ENCODE measurements at regions not wholly inside any gene's neighbourhood (a gene's known extent, or its start where the extent isn't known, plus 50 kb on each side); places are given as distances from the start of the nearest gene placed in this dataset.

- H3K4me2 ChIP-seq (ENCODE audit: low read depth, low read length), result no peak overlapping the region
- dilution Hi-C loops (cut with HindIII; ENCODE audit: low sequenced_read_pairs, unreplicated experiment) (no loop called here), intact Hi-C loops (cut with micrococcal nuclease) (no loop called here), in situ Hi-C loops (cut with MboI; ENCODE audit: low sequenced_read_pairs) (no loop called here)
- no peak overlapping the region for H2BK5ac ChIP-seq (ENCODE audit: low read depth, low read length, poor library complexity, severe bottlenecking)
- no peak overlapping the region for H4K8ac ChIP-seq (ENCODE audit: low read depth in 2 of 2, low read length in 2 of 2)
- ATAC-seq (ENCODE audit: low read depth) (no peak), DNase-seq (no peak)
- no peak overlapping the region for H2BK15ac ChIP-seq (ENCODE audit: low read depth, low read length)
- no peak overlapping the region for H3K27ac ChIP-seq (ENCODE audit: insufficient read depth, low read length)
- POLR2A ChIA-PET (ENCODE audit: unreplicated experiment), result no interaction called here
- H2BK120ac ChIP-seq (ENCODE audit: low read depth, low read length), result no peak overlapping the region
- TF ChIP-seq BHLHE40 (IDR thresholded peaks at IDR 0.05; ENCODE audit: low read depth, low read length) (no peak), CTCF (conservative IDR thresholded peaks at IDR 0.05; ENCODE audit: low read depth, low read length) (no peak), RFX5 (IDR thresholded peaks at IDR 0.05; ENCODE audit: low read depth, low read length) (no peak), FOS (IDR thresholded peaks at IDR 0.05; ENCODE audit: low read depth, low read length) (no peak), CEBPB (IDR thresholded peaks at IDR 0.05; ENCODE audit: low read depth, low read length) (no peak), SMC3 (IDR thresholded peaks at IDR 0.05; ENCODE audit: low read depth, low read length) (no peak), RAD21 (IDR thresholded peaks at IDR 0.05; ENCODE audit: low read length) (no peak), USF2 (IDR thresholded peaks at IDR 0.05; ENCODE audit: low read depth, low read length) (no peak), CHD1 (IDR thresholded peaks at IDR 0.05; ENCODE audit: low read depth, low read length) (no peak), MAZ (IDR thresholded peaks at IDR 0.05; ENCODE audit: borderline replicate concordance, low read depth, low read length) (no peak), POLR2A (IDR thresholded peaks at IDR 0.05; ENCODE audit: low read depth, low read length) (no peak), ELK1 (IDR thresholded peaks at IDR 0.05; ENCODE audit: borderline replicate concordance, low read depth, low read length) (no peak), MAFK (IDR thresholded peaks at IDR 0.05; ENCODE audit: low read depth, low read length) (no peak), RCOR1 (IDR thresholded peaks at IDR 0.05; ENCODE audit: insufficient replicate concordance, low read length) (no peak), MXI1 (IDR thresholded peaks at IDR 0.05; ENCODE audit: borderline replicate concordance, low read depth, low read length) (no peak), NFE2L2 (IDR thresholded peaks at IDR 0.05; ENCODE audit: low read depth, low read length) (no peak)
- H3K27me3 ChIP-seq (ENCODE audit: control insufficient read depth, insufficient read depth, low read length), result no peaks in the 10 kb centered on the region
- H3K18ac ChIP-seq (ENCODE audit: low read depth, low read length), result no peak overlapping the region
- 40% methylated on average over 1 of the region's 8 CpGs; no CpG with 5 or more reads in 1 of the 2 experiments for WGBS, 2 experiments (ENCODE audit: extremely low coverage in 2 of 2, insufficient read length in 1 of 2)
- H4K5ac ChIP-seq (ENCODE audit: low read depth, low read length), result no peak overlapping the region
- BruUV-seq (replicated peaks), result no TSS peak
- no peak overlapping the region for H2AK5ac ChIP-seq (ENCODE audit: low read depth, low read length)
- H2AK9ac ChIP-seq (replicated peaks; ENCODE audit: low read depth, low read length, poor library complexity), result no peak overlapping the region
- H3K4ac ChIP-seq (ENCODE audit: low read depth, low read length), result no peak overlapping the region
- H3K14ac ChIP-seq (replicated peaks; ENCODE audit: low read depth, low read length), result no peak overlapping the region
- no peak overlapping the region for H3K4me3 ChIP-seq (ENCODE audit: insufficient read depth, low read depth, low read length)
- no peak overlapping the region for H3K23ac ChIP-seq (ENCODE audit: low read depth, low read length)
- no peaks in the 10 kb centered on the region for H3K4me1 ChIP-seq (ENCODE audit: control insufficient read depth, insufficient read depth, low read length)
- no peaks in the 10 kb centered on the region for H3K36me3 ChIP-seq (ENCODE audit: control insufficient read depth, insufficient read depth, low read length)
- H3K9me1 ChIP-seq (ENCODE audit: insufficient read depth, low read length), result no peaks in the 10 kb centered on the region
- no peak overlapping the region for H3K56ac ChIP-seq (ENCODE audit: extremely low read depth, insufficient read depth, low read length)
- no peak overlapping the region for H2AFZ ChIP-seq (replicated peaks; ENCODE audit: low read length, poor library complexity)
- H2BK20ac ChIP-seq (ENCODE audit: low read depth, low read length), result no peak overlapping the region
- no peaks in the 10 kb centered on the region for H4K20me1 ChIP-seq (ENCODE audit: insufficient read depth, low read length)
- peaks cover 24% of the 10 kb centered on the region; the same call in 1 of the 2 replicates for H3K9me3 ChIP-seq (ENCODE audit: control insufficient read depth, insufficient read depth, low read length)
- CTCF ChIA-PET, result no interaction called here
- H3K79me1 ChIP-seq (ENCODE audit: low read depth in 1 of 2, low read length in 2 of 2), result no peaks in the 10 kb centered on the region
- no peak overlapping the region for H4K91ac ChIP-seq (ENCODE audit: insufficient read depth, low read depth, low read length)
- H3K9ac ChIP-seq (ENCODE audit: low read depth, low read length), result no peak overlapping the region
These were observed 118.9 kb downstream of the DACT2 start for GRCh38 chr6:168200571-168201134.

Data from IMR-90 (cell line).